ENCODE measurements at regions not wholly inside any gene's neighbourhood (a gene's known extent, or its start where the extent isn't known, plus 50 kb on each side); places are given as distances from the start of the nearest gene placed in this dataset.
"Not testable (repeated sequence)": the region's sequence is repeated elsewhere in the genome, so short reads cannot be mapped to it uniquely, and the experiment has no call there.

DNA sequence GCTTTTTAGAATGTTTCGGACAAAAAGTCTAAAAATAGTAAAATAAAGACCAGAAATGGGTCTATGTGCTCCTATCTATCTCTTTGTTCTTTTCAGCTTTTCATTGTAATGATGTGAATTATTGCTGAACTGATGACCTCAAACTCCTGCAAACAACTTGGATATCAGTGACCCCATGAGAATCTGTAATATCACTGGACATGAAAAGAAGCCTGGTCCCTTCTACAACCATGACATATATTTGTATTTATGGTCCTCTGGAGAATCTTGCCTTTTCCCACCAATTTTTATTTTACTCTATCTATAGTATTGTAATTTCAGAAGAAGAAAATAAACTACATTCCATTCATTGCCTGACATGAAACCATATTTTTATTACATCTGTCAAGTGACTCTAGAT lies 740.7 kb upstream of the CA10 start:
- H3K4me3 Mint-ChIP-seq (ENCODE audit: unreplicated experiment): no peak overlapping the region
- H3K27ac Mint-ChIP-seq (ENCODE audit: low read depth, unreplicated experiment): no peak overlapping the region
- TF ChIP-seq CTCF (IDR thresholded peaks at IDR 0.05; ENCODE audit: unreplicated experiment): no peak
- no TSS peak for BruUV-seq (replicated peaks)
- POLR2A ChIA-PET: no interaction called here
- H3K36me3 Mint-ChIP-seq (ENCODE audit: insufficient read depth, unreplicated experiment): no peaks in the 10 kb centered on the region
- no peaks in the 10 kb centered on the region for H3K4me1 Mint-ChIP-seq (ENCODE audit: insufficient read depth, unreplicated experiment)
- DNase-seq (ENCODE audit: unreplicated experiment): no peak
- H3K27me3 Mint-ChIP-seq (ENCODE audit: insufficient read depth, unreplicated experiment): peaks cover 56% of the 10 kb centered on the region
- no peaks in the 10 kb centered on the region for H3K9me3 Mint-ChIP-seq (ENCODE audit: unreplicated experiment)
- intact Hi-C loops (cut with micrococcal nuclease): no loop called here
- CTCF ChIA-PET: no interaction called here

GRCh38 chr17:52895272-52895671 lies 736.8 kb upstream of the CA10 start:
- CTCF ChIA-PET: interaction anchor here (0.6 kb wide), 1 partner anchor 333 kb away, joined by 3 read pairs; no protein-coding TSS in a partner anchor
- BruUV-seq (replicated peaks): no TSS peak
- TF ChIP-seq CTCF (IDR thresholded peaks at IDR 0.05; ENCODE audit: unreplicated experiment): no peak
- Mint-ChIP-seq H3K9me3 (ENCODE audit: unreplicated experiment) (no peaks in the 10 kb centered on the region), H3K4me3 (ENCODE audit: unreplicated experiment) (no peak overlapping the region), H3K27ac (ENCODE audit: low read depth, unreplicated experiment) (no peak overlapping the region), H3K4me1 (ENCODE audit: insufficient read depth, unreplicated experiment) (no peaks in the 10 kb centered on the region), H3K27me3 (ENCODE audit: insufficient read depth, unreplicated experiment) (peaks cover 45% of the 10 kb centered on the region), H3K36me3 (ENCODE audit: insufficient read depth, unreplicated experiment) (no peaks in the 10 kb centered on the region)
- intact Hi-C loops (cut with micrococcal nuclease): no loop called here
- no peak for DNase-seq (ENCODE audit: unreplicated experiment)
- POLR2A ChIA-PET: no interaction called here

DNA sequence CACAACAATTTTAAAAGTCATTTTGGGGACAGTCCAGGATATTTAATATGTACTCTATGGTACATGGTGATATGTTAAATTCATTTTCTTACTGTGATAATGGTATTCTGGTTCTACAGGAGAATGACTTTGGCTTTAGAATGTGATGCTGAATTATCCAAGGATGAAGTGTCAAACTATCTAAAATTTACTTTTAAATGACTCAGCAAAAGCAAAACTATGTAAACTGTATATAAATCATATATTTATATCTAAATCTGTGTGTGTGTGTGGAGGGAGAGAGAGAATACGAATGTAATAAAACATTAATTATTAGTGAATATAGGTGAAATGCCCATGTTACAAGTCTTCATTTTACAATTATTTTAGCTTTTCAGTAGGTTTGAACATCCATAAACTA lies 733.8 kb upstream of the CA10 start:
- peaks cover 51% of the 10 kb centered on the region for H3K27me3 Mint-ChIP-seq (ENCODE audit: insufficient read depth, unreplicated experiment)
- intact Hi-C loops (cut with micrococcal nuclease): no loop called here
- no TSS peak for BruUV-seq (replicated peaks)

DNA sequence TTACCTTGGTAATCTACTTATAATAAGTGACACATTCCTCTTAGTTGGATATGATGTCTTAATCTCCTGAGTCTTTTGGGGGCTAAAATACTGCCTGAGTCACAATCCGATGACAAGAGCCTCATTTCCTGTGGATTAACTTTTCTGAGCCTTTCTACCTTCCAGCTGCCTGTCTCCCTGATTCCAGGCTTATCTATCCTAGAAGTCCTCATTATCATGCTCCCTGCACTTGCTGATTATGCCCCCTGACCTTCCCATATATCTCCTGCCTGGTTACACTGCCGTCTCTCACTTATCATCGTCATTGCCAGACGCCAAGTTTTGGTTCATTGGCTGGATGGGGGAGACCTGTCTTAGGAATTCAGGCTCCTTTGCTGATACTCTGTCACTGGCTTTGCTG lies 727.4 kb upstream of the CA10 start:
- ChIA-PET POLR2A (no interaction called here), CTCF (no interaction called here)
- DNase-seq (ENCODE audit: unreplicated experiment): no peak
- no peak overlapping the region for H3K27ac Mint-ChIP-seq (ENCODE audit: low read depth, unreplicated experiment)
- H3K9me3 Mint-ChIP-seq (ENCODE audit: unreplicated experiment): no peaks in the 10 kb centered on the region
- H3K4me3 Mint-ChIP-seq (ENCODE audit: unreplicated experiment): no peak overlapping the region
- intact Hi-C loops (cut with micrococcal nuclease): no loop called here
- H3K36me3 Mint-ChIP-seq (ENCODE audit: insufficient read depth, unreplicated experiment): no peaks in the 10 kb centered on the region
- peaks cover 72% of the 10 kb centered on the region for H3K27me3 Mint-ChIP-seq (ENCODE audit: insufficient read depth, unreplicated experiment)
- no peak for TF ChIP-seq CTCF (IDR thresholded peaks at IDR 0.05; ENCODE audit: unreplicated experiment)
- no peaks in the 10 kb centered on the region for H3K4me1 Mint-ChIP-seq (ENCODE audit: insufficient read depth, unreplicated experiment)
- no TSS peak for BruUV-seq (replicated peaks)

More for the DNA sequence above, 733.8 kb upstream of the CA10 start:
- Mint-ChIP-seq H3K4me3 (ENCODE audit: unreplicated experiment) (no peak overlapping the region), H3K9me3 (ENCODE audit: unreplicated experiment) (no peaks in the 10 kb centered on the region), H3K27ac (ENCODE audit: low read depth, unreplicated experiment) (no peak overlapping the region), H3K4me1 (ENCODE audit: insufficient read depth, unreplicated experiment) (no peaks in the 10 kb centered on the region), H3K36me3 (ENCODE audit: insufficient read depth, unreplicated experiment) (no peaks in the 10 kb centered on the region)
- ChIA-PET POLR2A (no interaction called here), CTCF (no interaction called here)
- no peak for DNase-seq (ENCODE audit: unreplicated experiment)
- TF ChIP-seq CTCF (IDR thresholded peaks at IDR 0.05; ENCODE audit: unreplicated experiment): no peak

DNA sequence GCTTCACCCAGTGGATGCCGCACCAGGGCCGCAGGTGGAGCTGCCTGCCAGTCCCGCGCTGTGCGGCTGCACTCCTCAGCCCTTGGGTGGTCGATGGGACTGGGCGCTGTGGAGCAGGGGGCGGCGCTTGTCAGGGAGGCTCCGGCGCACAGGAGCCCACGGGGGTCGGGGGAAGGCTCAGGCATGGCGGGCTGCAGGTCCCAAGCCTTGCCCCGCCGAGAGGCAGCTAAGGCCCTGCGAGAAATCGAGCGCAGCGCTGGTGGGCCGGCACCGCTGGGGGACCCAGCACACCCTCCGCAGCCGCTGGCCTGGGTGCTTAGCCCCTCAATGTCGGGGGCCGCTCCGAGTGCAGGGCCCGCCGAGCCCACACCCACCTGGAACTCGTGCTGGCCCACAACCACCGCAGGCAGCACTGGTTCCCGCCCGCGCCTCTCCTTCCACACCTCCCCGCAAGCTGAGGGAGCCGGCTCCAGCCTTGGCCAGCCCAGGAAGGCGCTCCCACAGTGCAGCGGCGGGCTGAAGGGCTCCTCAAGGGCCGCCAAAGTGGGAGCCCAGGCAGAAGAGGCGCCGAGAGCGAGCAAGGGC lies 725.5 kb upstream of the CA10 start:
- POLR2A ChIA-PET; H3K4me1 Mint-ChIP-seq (ENCODE audit: insufficient read depth, unreplicated experiment); intact Hi-C loops (cut with micrococcal nuclease); H3K4me3 Mint-ChIP-seq (ENCODE audit: unreplicated experiment); H3K36me3 Mint-ChIP-seq (ENCODE audit: insufficient read depth, unreplicated experiment); H3K27ac Mint-ChIP-seq (ENCODE audit: low read depth, unreplicated experiment); BruUV-seq (replicated peaks); CTCF ChIA-PET; DNase-seq (ENCODE audit: unreplicated experiment); H3K9me3 Mint-ChIP-seq (ENCODE audit: unreplicated experiment): not testable (repeated sequence)
- H3K27me3 Mint-ChIP-seq (ENCODE audit: insufficient read depth, unreplicated experiment): peaks cover 77% of the 10 kb centered on the region

GRCh38 chr17:52846767-52847166 lies 688.3 kb upstream of the CA10 start:
- H3K4me1 Mint-ChIP-seq (ENCODE audit: insufficient read depth, unreplicated experiment); DNase-seq (ENCODE audit: unreplicated experiment); POLR2A ChIA-PET; BruUV-seq (replicated peaks); H3K9me3 Mint-ChIP-seq (ENCODE audit: unreplicated experiment); H3K27ac Mint-ChIP-seq (ENCODE audit: low read depth, unreplicated experiment); CTCF ChIA-PET; H3K4me3 Mint-ChIP-seq (ENCODE audit: unreplicated experiment); intact Hi-C loops (cut with micrococcal nuclease); H3K36me3 Mint-ChIP-seq (ENCODE audit: insufficient read depth, unreplicated experiment): not testable (repeated sequence)
- H3K27me3 Mint-ChIP-seq (ENCODE audit: insufficient read depth, unreplicated experiment): peaks cover 49% of the 10 kb centered on the region
